ENCODE measurements at regions not wholly inside any gene's neighbourhood (a gene's known extent, or its start where the extent isn't known, plus 50 kb on each side); places are given as distances from the start of the nearest gene placed in this dataset.

- TF ChIP-seq RCOR1 (IDR thresholded peaks at IDR 0.05; ENCODE audit: borderline replicate concordance in 1 of 2, low read depth in 2 of 2, low read length in 2 of 2) = no peak
These were observed 121.1 kb upstream of the ALDH1A3 start (continued) for GRCh38 chr15:100758555-100758954.

GRCh38 chr15:100759106-100759505 is 120.5 kb upstream of the ALDH1A3 start:
- Histone ChIP-seq H3K9ac (ENCODE audit: insufficient read depth in 1 of 2, low read depth in 2 of 2, low read length in 2 of 2) (no peak overlapping the region), H3K79me2 (ENCODE audit: control insufficient read depth, insufficient read depth, low read length) (no peaks in the 10 kb centered on the region), H2AFZ (ENCODE audit: low read depth, low read length) (no peak overlapping the region), H3K4me1 (replicated peaks in 1 of 2; ENCODE audit: control insufficient read depth in 2 of 2, insufficient read depth in 2 of 2, low read length in 2 of 2) (no peaks in the 10 kb centered on the region), H3K9me1 (ENCODE audit: control insufficient read depth, insufficient read depth, low read length) (no peaks in the 10 kb centered on the region), H3K9me3 (replicated peaks; ENCODE audit: control insufficient read depth, insufficient read depth, low read depth, low read length) (no peaks in the 10 kb centered on the region), H3K4me2 (ENCODE audit: insufficient read depth, low read length) (no peak overlapping the region), H3K27ac (ENCODE audit: extremely low read depth, low read depth, low read length) (no peak overlapping the region), H3K27me3 (ENCODE audit: control insufficient read depth in 2 of 2, insufficient read depth in 2 of 2, low read length in 2 of 2) (peaks cover 2 to 25% of the 10 kb centered on the region in 2 experiments; a peak in 3 of 5 replicates), H3K36me3 (ENCODE audit: control insufficient read depth, insufficient read depth, low read length) (no peaks in the 10 kb centered on the region), H4K20me1 (replicated peaks; ENCODE audit: control insufficient read depth, insufficient read depth, low read length) (no peaks in the 10 kb centered on the region), H3K4me3 (no peak overlapping the region)
- intact Hi-C loops (cut with micrococcal nuclease) (no loop called here), in situ Hi-C loops (cut with MboI) (no loop called here)
- ChIA-PET CTCF (ENCODE audit: low intra/inter-chr PET ratio) (no interaction called here), POLR2A (interaction anchor here (0.9 kb wide), 1 partner anchor 31 kb away, joined by 4 read pairs; no protein-coding TSS in a partner anchor)
- WGBS (ENCODE audit: insufficient coverage, low coverage, missing lambda C conversion rate) = 2% methylated on average over 6 of the region's 6 CpGs
- TF ChIP-seq, protein P1, sequence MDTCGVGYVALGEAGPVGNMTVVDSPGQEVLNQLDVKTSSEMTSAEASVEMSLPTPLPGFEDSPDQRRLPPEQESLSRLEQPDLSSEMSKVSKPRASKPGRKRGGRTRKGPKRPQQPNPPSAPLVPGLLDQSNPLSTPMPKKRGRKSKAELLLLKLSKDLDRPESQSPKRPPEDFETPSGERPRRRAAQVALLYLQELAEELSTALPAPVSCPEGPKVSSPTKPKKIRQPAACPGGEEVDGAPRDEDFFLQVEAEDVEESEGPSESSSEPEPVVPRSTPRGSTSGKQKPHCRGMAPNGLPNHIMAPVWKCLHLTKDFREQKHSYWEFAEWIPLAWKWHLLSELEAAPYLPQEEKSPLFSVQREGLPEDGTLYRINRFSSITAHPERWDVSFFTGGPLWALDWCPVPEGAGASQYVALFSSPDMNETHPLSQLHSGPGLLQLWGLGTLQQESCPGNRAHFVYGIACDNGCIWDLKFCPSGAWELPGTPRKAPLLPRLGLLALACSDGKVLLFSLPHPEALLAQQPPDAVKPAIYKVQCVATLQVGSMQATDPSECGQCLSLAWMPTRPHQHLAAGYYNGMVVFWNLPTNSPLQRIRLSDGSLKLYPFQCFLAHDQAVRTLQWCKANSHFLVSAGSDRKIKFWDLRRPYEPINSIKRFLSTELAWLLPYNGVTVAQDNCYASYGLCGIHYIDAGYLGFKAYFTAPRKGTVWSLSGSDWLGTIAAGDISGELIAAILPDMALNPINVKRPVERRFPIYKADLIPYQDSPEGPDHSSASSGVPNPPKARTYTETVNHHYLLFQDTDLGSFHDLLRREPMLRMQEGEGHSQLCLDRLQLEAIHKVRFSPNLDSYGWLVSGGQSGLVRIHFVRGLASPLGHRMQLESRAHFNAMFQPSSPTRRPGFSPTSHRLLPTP (IDR thresholded peaks at IDR 0.05; ENCODE audit: borderline replicate concordance, extremely low read depth, insufficient read length) = no peak
- TF ChIP-seq KAT7 (CRISPR knock-in tag; IDR thresholded peaks at IDR 0.05; ENCODE audit: borderline replicate concordance) (no peak), ZNF274 (IDR thresholded peaks at IDR 0.05; ENCODE audit: borderline replicate concordance, low read depth, low read length) (no peak), ARID1B (IDR thresholded peaks at IDR 0.05) (no peak), ZNF184 (CRISPR knock-in tag; IDR thresholded peaks at IDR 0.05) (no peak), ELF4 (CRISPR knock-in tag; IDR thresholded peaks at IDR 0.05) (no peak), NFRKB (IDR thresholded peaks at IDR 0.05; ENCODE audit: low read depth) (no peak), SP1 (CRISPR knock-in tag; IDR thresholded peaks at IDR 0.05) (no peak), ZFP91 (CRISPR knock-in tag; IDR thresholded peaks at IDR 0.05) (no peak), PHF21A (IDR thresholded peaks at IDR 0.05; ENCODE audit: borderline replicate concordance, low read depth) (no peak), HLTF (IDR thresholded peaks at IDR 0.05) (no peak), SLC30A9 (CRISPR knock-in tag; IDR thresholded peaks at IDR 0.05) (no peak), CEBPB (tag; IDR thresholded peaks at IDR 0.05) (no peak), NFIX (CRISPR knock-in tag; IDR thresholded peaks at IDR 0.05; ENCODE audit: low read depth) (no peak)
- TF ChIP-seq, protein P2, sequence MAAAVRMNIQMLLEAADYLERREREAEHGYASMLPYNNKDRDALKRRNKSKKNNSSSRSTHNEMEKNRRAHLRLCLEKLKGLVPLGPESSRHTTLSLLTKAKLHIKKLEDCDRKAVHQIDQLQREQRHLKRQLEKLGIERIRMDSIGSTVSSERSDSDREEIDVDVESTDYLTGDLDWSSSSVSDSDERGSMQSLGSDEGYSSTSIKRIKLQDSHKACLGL (CRISPR knock-in tag; IDR thresholded peaks at IDR 0.05; ENCODE audit: borderline replicate concordance, poor library complexity, severe bottlenecking) = no peak
- TF ChIP-seq, protein P3, sequence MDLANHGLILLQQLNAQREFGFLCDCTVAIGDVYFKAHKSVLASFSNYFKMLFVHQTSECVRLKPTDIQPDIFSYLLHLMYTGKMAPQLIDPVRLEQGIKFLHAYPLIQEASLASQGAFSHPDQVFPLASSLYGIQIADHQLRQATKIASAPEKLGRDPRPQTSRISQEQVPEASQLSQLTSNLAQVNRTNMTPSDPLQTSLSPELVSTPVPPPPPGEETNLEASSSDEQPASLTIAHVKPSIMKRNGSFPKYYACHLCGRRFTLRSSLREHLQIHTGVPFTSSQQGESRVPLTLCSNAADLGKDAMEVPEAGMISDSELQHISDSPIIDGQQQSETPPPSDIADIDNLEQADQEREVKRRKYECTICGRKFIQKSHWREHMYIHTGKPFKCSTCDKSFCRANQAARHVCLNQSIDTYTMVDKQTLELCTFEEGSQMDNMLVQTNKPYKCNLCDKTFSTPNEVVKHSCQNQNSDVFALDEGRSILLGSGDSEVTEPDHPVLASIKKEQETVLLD (IDR thresholded peaks at IDR 0.05) = no peak
- FAIRE-seq = no peak
- no TSS peak for BruUV-seq (replicated peaks)
- ATAC-seq = no peak
- DNase-seq (ENCODE audit: extremely low read depth in 1 of 4, low spot score in 3 of 4) = no peak

Data from K562 (cell line).